KMS-11 (cell line): ENCODE measurements at regions not wholly inside any gene's neighbourhood (a gene's known extent, or its start where the extent isn't known, plus 50 kb on each side); places are given as distances from the start of the nearest gene placed in this dataset.

Experiments used
- H2AFZ ChIP-seq: fragments of 200-600 bp; sonication (generic); 2 replicates; pipeline ENCODE4 v1.6.1; 2016; ENCODE audit warnings: antibody characterized with exemption, mixed run types, low read depth
- H3K27ac ChIP-seq: fragments of 200-600 bp; sonication (generic); 2 replicates; pipeline ENCODE4 v1.6.1; 2016; ENCODE audit warnings: mild to moderate bottlenecking, mixed run types
- H3K27me3 ChIP-seq: fragments of 200-600 bp; sonication (generic); 2 replicates; pipeline ENCODE4 v1.6.1; 2017; ENCODE audit warnings: mild to moderate bottlenecking, low read depth, mixed run types, moderate library complexity; ENCODE audit not compliant: insufficient read depth
- H3K36me3 ChIP-seq: fragments of 200-600 bp; sonication (generic); 2 replicates; pipeline ENCODE4 v1.6.1; 2017; ENCODE audit warnings: mild to moderate bottlenecking, mixed run types; ENCODE audit not compliant: insufficient read depth
- H3K4me1 ChIP-seq: fragments of 200-600 bp; sonication (generic); 2 replicates; pipeline ENCODE4 v1.6.1; 2016; ENCODE audit warnings: mild to moderate bottlenecking, low read depth, mixed run types; ENCODE audit not compliant: poor library complexity, severe bottlenecking
- H3K4me2 ChIP-seq: fragments of 200-600 bp; sonication (generic); 2 replicates; pipeline ENCODE4 v1.7.0; 2016; ENCODE audit warnings: mild to moderate bottlenecking, mixed run types
- H3K4me3 ChIP-seq: fragments of 200-600 bp; sonication (generic); IDR thresholded peaks from 2 replicates; pipeline ENCODE4 v1.6.1; 2017; ENCODE audit warnings: low read depth, low read length, mixed read lengths; ENCODE audit not compliant: insufficient read depth
- H3K79me2 ChIP-seq: fragments of 200-600 bp; sonication (generic); 2 replicates; pipeline ENCODE4 v1.6.1; 2016; ENCODE audit warnings: low read depth, mixed run types; ENCODE audit not compliant: insufficient read depth
- H3K9ac ChIP-seq: fragments of 200-600 bp; sonication (generic); 2 replicates; pipeline ENCODE4 v1.6.1; 2016; ENCODE audit warnings: mild to moderate bottlenecking, mixed run types
- H4K20me1 ChIP-seq: fragments of 200-600 bp; sonication (generic); 2 replicates; pipeline ENCODE4 v1.6.1; 2016; ENCODE audit warnings: mild to moderate bottlenecking, mixed run types; ENCODE audit not compliant: insufficient read depth
- TF ChIP-seq, protein P1 (sequence below): fragments of 200-600 bp; sonication (generic); conservative IDR thresholded peaks from 2 replicates; pipeline ENCODE4 v1.6.1; 2017; ENCODE audit warnings: low read depth, mild to moderate bottlenecking, antibody characterized with exemption, low read length, moderate library complexity, mixed read lengths

DNA sequence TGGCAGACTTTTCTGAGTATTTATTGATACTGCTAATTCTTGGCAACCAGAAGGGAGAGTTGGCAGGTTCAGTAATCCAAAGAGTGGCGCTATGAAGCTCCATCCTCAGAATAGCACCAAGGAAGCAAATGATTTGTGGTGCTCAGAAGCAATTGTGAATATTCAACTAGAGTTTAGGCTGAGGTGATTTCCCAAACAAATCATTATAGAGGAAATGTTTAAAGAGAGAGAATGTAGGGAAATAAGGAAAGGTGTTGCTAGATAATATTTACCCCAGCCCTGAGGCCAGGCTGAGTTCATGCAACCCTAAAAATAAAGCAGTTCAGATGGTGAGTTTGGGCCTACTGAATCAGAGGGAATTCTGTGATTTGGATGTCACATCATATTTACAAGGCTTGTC, 363.4 kb upstream of the PLXNA2 start:
- H3K9ac ChIP-seq: no peak overlapping the region
- H3K27ac ChIP-seq: no peak overlapping the region
- TF ChIP-seq, protein P1, sequence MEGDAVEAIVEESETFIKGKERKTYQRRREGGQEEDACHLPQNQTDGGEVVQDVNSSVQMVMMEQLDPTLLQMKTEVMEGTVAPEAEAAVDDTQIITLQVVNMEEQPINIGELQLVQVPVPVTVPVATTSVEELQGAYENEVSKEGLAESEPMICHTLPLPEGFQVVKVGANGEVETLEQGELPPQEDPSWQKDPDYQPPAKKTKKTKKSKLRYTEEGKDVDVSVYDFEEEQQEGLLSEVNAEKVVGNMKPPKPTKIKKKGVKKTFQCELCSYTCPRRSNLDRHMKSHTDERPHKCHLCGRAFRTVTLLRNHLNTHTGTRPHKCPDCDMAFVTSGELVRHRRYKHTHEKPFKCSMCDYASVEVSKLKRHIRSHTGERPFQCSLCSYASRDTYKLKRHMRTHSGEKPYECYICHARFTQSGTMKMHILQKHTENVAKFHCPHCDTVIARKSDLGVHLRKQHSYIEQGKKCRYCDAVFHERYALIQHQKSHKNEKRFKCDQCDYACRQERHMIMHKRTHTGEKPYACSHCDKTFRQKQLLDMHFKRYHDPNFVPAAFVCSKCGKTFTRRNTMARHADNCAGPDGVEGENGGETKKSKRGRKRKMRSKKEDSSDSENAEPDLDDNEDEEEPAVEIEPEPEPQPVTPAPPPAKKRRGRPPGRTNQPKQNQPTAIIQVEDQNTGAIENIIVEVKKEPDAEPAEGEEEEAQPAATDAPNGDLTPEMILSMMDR: peak; percentile 43; the same call in 1 of the 2 replicates

DNA sequence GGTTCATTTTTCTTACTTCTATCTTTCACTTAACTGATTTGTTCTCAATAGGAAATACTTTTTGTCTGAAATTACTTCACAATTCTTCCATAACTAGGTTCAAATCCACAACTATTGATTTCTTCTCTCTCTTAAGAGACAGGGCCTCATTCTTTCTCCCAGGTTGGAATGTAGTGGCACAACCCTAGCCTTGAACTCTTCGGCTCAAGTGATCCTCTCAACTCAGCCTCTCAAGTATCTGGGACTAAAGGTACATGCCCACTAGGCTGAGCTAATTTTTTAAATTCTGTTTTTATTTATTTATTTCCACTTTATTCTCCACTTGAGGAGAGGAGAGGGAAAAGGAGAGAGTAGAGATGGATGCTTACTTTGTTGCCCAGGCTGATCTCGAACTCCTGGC, 370.4 kb upstream of the PLXNA2 start:
- H3K79me2 ChIP-seq: no peaks in the 10 kb centered on the region
- H3K27me3 ChIP-seq: no peaks in the 10 kb centered on the region
- no peak overlapping the region for H3K27ac ChIP-seq
- no peak overlapping the region for H3K9ac ChIP-seq
- H3K36me3 ChIP-seq: no peaks in the 10 kb centered on the region
- H3K4me3 ChIP-seq: no peak overlapping the region
- H3K4me1 ChIP-seq: no peaks in the 10 kb centered on the region
- no peaks in the 10 kb centered on the region for H4K20me1 ChIP-seq
- H3K4me2 ChIP-seq: no peak overlapping the region
- TF ChIP-seq, protein P1: no peak
- H2AFZ ChIP-seq: no peak overlapping the region

More for the DNA sequence above, 363.4 kb upstream of the PLXNA2 start:
- H3K36me3 ChIP-seq: no peaks in the 10 kb centered on the region
- H3K79me2 ChIP-seq: no peaks in the 10 kb centered on the region
- no peak overlapping the region for H3K4me2 ChIP-seq
- no peak overlapping the region for H2AFZ ChIP-seq
- no peak overlapping the region for H3K4me3 ChIP-seq
- no peaks in the 10 kb centered on the region for H4K20me1 ChIP-seq
- no peaks in the 10 kb centered on the region for H3K4me1 ChIP-seq
- no peaks in the 10 kb centered on the region for H3K27me3 ChIP-seq

DNA sequence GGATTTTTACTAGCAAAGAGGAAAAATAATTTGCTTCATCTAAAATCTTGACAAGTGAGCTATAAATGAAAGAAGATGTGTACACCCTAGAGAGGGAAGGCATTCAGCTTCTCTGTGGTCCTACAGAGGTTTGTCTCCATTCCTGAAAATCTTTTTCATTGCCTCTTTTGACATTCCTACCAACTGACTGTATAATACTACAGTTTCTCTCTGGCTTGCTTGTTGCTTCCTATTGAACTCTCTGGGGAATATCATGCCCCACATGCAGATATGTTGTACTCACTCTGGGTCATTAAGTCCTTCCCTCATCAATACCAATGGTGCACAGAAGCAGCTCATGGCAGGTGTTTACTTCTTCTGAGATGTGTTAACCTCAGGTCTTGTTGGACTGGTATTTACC, 371.2 kb upstream of the PLXNA2 start:
- H2AFZ ChIP-seq: no peak overlapping the region
- no peaks in the 10 kb centered on the region for H3K4me1 ChIP-seq
- H4K20me1 ChIP-seq: no peaks in the 10 kb centered on the region
- TF ChIP-seq, protein P1: no peak
- no peaks in the 10 kb centered on the region for H3K79me2 ChIP-seq
- no peak overlapping the region for H3K27ac ChIP-seq
- no peak overlapping the region for H3K9ac ChIP-seq
- H3K4me2 ChIP-seq: no peak overlapping the region
- no peaks in the 10 kb centered on the region for H3K27me3 ChIP-seq
- H3K4me3 ChIP-seq: no peak overlapping the region
- H3K36me3 ChIP-seq: no peaks in the 10 kb centered on the region

DNA sequence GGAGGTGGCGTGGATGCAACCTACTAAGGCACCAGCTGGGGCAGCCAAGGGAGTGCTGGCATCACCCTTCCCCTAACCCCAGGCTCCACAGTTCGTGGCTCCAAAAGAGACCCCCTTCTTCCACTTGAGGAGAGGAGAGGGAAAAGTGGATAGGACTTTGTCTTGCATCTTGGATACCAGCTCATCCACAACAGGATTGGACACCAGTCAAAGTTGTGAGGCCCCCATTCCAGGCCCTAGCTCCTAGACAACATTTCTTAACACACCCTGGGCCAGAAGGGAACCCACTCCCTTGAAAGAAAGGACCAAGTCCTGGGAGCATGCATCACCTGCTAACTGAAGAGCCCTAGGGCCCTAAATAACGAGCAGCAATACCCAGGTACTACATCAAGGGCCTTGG, 372.6 kb upstream of the PLXNA2 start:
- Histone ChIP-seq H2AFZ (no peak overlapping the region), H3K36me3 (no peaks in the 10 kb centered on the region), H4K20me1 (no peaks in the 10 kb centered on the region), H3K79me2 (no peaks in the 10 kb centered on the region), H3K27ac (no peak overlapping the region), H3K4me2 (no peak overlapping the region), H3K4me3 (no peak overlapping the region), H3K4me1 (no peaks in the 10 kb centered on the region), H3K9ac (no peak overlapping the region), H3K27me3 (no peaks in the 10 kb centered on the region)
- TF ChIP-seq, protein P1: no peak
